Activated naive CD8-positive, alpha-beta T cell (primary cell): ENCODE measurements at regions not wholly inside any gene's neighbourhood (a gene's known extent, or its start where the extent isn't known, plus 50 kb on each side); places are given as distances from the start of the nearest gene placed in this dataset.
"Not testable (repeated sequence)": the region's sequence is repeated elsewhere in the genome, so short reads cannot be mapped to it uniquely, and the experiment has no call there.

Source experiments
- H3K27ac Mint-ChIP-seq: one replicate; pipeline ENCODE4 v1.8.0; 2021; ENCODE audit warnings: mixed read lengths
- H3K27me3 Mint-ChIP-seq: one replicate; pipeline ENCODE4 v1.8.0; 2021; ENCODE audit warnings: mixed read lengths
- H3K36me3 Mint-ChIP-seq: one replicate; pipeline ENCODE4 v1.8.0; 2021; ENCODE audit warnings: mixed read lengths
- H3K4me1 Mint-ChIP-seq: one replicate; pipeline ENCODE4 v1.8.0; 2021; ENCODE audit warnings: low read depth, mixed read lengths
- H3K4me3 Mint-ChIP-seq: one replicate; pipeline ENCODE4 v1.8.0; 2021; ENCODE audit warnings: mild to moderate bottlenecking, mixed read lengths
- H3K9me3 Mint-ChIP-seq: one replicate; pipeline ENCODE4 v1.8.0; 2021; ENCODE audit warnings: low read depth, mixed read lengths

DNA sequence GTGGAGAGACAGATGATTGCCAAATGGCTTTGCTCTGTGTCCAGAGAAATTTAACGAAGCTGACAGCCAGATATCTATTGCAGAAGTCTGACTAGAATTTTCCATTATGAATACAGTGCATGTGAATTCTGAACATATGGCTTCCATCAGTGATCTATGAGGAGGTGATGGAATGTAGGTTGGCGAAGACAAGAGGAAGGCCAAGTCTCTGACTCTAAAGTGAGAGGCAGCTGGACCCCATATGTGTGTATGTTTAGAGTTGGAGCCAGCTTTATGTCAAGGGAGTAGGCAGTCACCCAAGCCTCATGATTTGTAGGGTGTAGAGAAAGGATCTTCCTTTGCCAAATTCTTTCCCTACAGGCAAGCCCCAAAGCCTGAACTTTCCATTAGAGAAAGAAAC lies 76.2 kb upstream of the TEX13D start:
- H3K36me3 Mint-ChIP-seq, result no peaks in the 10 kb centered on the region
- H3K4me3 Mint-ChIP-seq, result no peak overlapping the region
- H3K4me1 Mint-ChIP-seq, result peaks cover 20% of the 10 kb centered on the region
- H3K27ac Mint-ChIP-seq, result no peak overlapping the region
- H3K9me3 Mint-ChIP-seq, result no peaks in the 10 kb centered on the region
- H3K27me3 Mint-ChIP-seq, result no peaks in the 10 kb centered on the region

- H3K27me3 Mint-ChIP-seq, result no peaks in the 10 kb centered on the region
- no peaks in the 10 kb centered on the region for H3K36me3 Mint-ChIP-seq
- H3K4me1 Mint-ChIP-seq, result peaks cover 20% of the 10 kb centered on the region
- H3K4me3 Mint-ChIP-seq, result no peak overlapping the region
- H3K27ac Mint-ChIP-seq, result no peak overlapping the region
- no peaks in the 10 kb centered on the region for H3K9me3 Mint-ChIP-seq
Observed at GRCh38 chrX:124256629-124257380, 75.7 kb upstream of the TEX13D start.

DNA sequence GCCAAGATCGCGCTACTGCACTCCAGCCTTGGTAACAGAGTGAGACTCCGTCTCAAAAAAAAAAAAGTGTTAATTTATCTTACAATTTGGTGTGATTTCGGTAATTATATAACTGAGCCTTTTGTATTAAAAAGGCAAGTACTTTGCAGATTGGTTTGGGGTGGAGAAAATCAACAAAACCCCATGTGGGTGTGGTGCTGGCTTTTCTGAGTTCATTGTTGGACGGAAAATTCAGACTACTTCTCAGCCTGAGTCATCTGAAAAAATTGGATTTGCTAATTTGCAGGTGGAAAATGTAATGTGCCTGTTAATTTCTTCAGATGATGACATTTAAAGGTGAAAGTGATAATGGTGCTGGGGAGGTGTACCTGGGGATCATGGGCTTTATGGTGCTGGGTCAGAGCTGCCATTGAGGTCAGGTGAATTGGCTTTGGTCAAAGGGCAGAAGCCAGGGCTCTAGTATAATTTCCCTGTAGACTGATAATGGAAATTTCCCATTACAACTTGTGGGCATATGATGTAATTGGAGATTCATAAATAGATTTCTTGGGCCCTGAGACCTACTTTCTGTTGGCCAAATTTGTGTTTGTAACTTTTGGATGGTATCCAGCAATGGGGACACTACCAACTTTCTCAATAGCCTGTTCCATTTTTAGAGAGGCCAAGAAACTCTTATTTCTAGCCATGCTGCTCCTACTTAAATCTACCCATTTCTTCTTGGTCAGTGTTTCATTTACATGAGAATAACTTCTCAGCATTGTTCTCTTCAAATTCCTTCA lies 74.3 kb upstream of the TEX13D start:
- Mint-ChIP-seq H3K36me3 (no peaks in the 10 kb centered on the region), H3K4me3 (peak overlapping the region; percentile 6), H3K4me1 (peaks cover 20% of the 10 kb centered on the region), H3K9me3 (no peaks in the 10 kb centered on the region), H3K27ac (peak overlapping the region; percentile 85), H3K27me3 (no peaks in the 10 kb centered on the region)

GRCh38 chrX:124260845-124261244 lies 71.6 kb upstream of the TEX13D start:
- no peak overlapping the region for H3K27ac Mint-ChIP-seq
- no peaks in the 10 kb centered on the region for H3K9me3 Mint-ChIP-seq
- H3K36me3 Mint-ChIP-seq, result no peaks in the 10 kb centered on the region
- H3K4me3 Mint-ChIP-seq, result no peak overlapping the region
- H3K27me3 Mint-ChIP-seq, result no peaks in the 10 kb centered on the region
- peaks cover 20% of the 10 kb centered on the region for H3K4me1 Mint-ChIP-seq

GRCh38 chrX:124263743-124264142 lies 68.7 kb upstream of the TEX13D start:
- H3K9me3 Mint-ChIP-seq, result no peaks in the 10 kb centered on the region
- no peaks in the 10 kb centered on the region for H3K36me3 Mint-ChIP-seq
- H3K4me1 Mint-ChIP-seq, result peaks cover 15% of the 10 kb centered on the region
- no peaks in the 10 kb centered on the region for H3K27me3 Mint-ChIP-seq
- no peak overlapping the region for H3K4me3 Mint-ChIP-seq
- H3K27ac Mint-ChIP-seq, result no peak overlapping the region

DNA sequence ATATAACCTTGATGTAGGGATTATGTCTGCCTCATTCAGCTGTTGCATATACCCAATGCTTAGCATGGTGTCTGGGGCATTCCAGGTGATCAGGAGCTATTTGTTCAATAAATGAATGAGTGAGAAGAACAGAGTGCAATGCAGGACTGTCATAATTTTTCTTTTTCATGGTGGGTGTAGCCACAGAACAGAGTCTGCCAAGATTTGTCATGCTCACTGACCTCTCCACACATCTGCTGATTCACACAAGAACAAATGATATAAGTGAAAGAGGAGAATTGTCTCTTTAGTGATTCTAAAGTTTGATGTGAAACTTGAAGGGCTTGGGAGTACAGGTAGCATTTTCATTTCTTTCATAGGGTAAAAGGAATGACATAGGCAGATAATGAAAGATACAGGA lies 64.4 kb upstream of the TEX13D start:
- H3K4me1 Mint-ChIP-seq, result peaks cover 9% of the 10 kb centered on the region
- no peaks in the 10 kb centered on the region for H3K27me3 Mint-ChIP-seq
- H3K4me3 Mint-ChIP-seq, result no peak overlapping the region
- no peaks in the 10 kb centered on the region for H3K36me3 Mint-ChIP-seq
- H3K9me3 Mint-ChIP-seq, result no peaks in the 10 kb centered on the region
- no peak overlapping the region for H3K27ac Mint-ChIP-seq

DNA sequence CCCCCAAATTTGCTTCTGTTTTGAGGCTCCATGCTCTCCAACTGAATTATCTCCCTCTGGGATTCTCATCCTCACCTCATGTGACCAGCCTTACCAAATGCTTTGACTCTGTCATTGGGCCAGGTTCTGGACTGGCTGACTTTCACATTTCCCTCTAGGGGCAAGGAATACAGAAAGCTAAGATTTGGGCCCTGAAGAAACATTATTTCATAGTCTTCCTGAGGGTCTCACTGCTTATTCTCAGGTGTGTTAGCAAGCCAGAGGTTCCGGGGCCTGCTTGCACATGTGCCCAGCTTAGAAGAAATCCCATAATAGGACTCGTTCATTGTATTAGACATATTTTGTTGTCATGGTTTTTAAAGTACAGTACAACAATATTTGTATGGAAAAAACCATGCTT lies 62.6 kb upstream of the TEX13D start:
- H3K4me1 Mint-ChIP-seq, result peaks cover 12% of the 10 kb centered on the region
- H3K36me3 Mint-ChIP-seq, result no peaks in the 10 kb centered on the region
- no peak overlapping the region for H3K4me3 Mint-ChIP-seq
- no peaks in the 10 kb centered on the region for H3K27me3 Mint-ChIP-seq
- H3K27ac Mint-ChIP-seq, result no peak overlapping the region
- H3K9me3 Mint-ChIP-seq, result no peaks in the 10 kb centered on the region

DNA sequence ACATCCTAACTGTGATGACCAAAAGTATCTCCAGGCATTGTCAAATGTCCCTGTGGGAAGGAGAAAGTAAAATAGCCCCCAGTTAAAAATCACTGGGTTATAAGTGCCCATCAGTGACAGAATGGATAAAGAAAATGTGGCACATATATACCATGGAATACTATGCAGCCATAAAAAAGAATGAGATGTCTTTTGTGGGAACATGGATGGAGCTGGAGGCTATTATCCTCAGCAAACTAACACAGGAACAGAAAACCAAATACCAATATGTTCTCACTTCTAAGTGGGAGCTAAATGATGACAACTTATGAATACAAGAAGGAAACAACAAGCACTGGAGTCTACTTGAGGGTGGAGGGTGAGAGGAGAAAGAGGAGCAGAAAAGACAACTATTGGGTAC lies 60.9 kb upstream of the TEX13D start:
- not testable (repeated sequence) for H3K36me3 Mint-ChIP-seq, H3K27me3 Mint-ChIP-seq, H3K4me1 Mint-ChIP-seq, H3K4me3 Mint-ChIP-seq, H3K27ac Mint-ChIP-seq, H3K9me3 Mint-ChIP-seq

DNA sequence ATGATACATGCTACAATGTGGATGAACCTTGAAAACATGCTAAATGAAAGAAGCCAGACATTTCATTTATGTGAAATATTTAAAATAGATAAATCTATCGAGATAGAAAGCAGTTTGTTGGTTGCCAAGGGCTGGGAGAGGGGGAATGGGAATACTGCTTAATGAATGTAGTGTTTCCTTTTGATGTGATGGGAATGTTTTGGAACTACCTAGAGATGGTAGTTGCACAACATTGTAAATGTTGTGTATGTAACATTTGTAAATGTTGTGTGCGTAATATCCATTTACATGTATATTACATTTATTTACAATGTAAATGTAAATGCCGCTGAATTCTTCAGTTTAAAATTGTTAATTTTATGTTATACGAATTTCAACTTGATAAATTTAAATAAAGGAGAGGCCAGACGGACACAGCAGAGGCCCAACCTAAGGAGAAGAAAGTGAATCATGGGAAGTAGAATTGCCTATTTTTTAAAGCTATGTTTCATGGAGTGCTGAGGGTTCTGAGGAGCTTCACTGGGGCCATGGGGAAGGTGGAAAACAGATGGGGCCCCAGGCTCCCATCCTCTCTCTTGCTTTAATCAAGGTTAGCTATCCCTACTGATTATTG lies 60.0 kb upstream of the TEX13D start:
- Mint-ChIP-seq H3K27ac (no peak overlapping the region), H3K4me1 (peaks cover 7% of the 10 kb centered on the region), H3K4me3 (no peak overlapping the region), H3K27me3 (no peaks in the 10 kb centered on the region), H3K9me3 (no peaks in the 10 kb centered on the region), H3K36me3 (no peaks in the 10 kb centered on the region)

GRCh38 chrX:124274438-124275181 lies 57.9 kb upstream of the TEX13D start:
- Mint-ChIP-seq H3K9me3 (no peaks in the 10 kb centered on the region), H3K36me3 (no peaks in the 10 kb centered on the region), H3K4me1 (peaks cover 5% of the 10 kb centered on the region), H3K27ac (no peak overlapping the region), H3K27me3 (no peaks in the 10 kb centered on the region), H3K4me3 (no peak overlapping the region)

DNA sequence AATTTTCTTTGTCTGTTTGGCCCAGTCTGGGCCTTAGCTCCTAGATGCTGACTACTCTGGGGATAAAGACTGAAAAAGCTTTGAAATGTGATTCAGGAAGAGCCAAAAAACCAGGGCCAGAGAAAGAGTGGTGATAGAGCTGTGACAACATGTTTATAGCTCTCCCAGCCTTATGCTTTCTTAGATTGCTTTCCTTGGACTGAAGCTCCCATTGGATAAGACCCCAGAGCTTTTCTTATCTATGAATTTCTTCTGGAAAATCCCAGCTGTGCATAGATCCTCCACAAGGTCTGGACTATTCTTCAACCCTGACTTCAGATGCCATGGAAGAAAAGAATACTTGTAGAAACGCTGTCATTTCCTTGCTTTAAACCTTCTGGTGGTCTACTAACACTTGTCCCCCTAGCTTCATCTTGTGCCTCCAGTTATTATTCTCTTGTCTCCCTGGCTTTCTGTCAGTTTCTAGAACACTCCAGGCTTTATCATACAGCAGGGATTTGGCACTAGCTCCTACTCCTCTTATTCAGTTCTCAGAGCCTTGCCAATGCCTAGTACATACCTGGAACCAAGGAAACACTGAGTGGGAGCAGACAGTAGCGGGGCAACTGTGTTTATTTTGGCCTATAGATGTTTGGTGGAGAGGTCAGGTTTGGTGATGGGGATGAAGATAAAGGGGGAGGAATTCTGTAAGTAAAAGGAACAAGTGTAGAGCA lies 57.1 kb upstream of the TEX13D start:
- Mint-ChIP-seq H3K4me3 (no peak overlapping the region), H3K27ac (no peak overlapping the region), H3K4me1 (peaks cover 5% of the 10 kb centered on the region), H3K9me3 (no peaks in the 10 kb centered on the region), H3K36me3 (no peaks in the 10 kb centered on the region), H3K27me3 (no peaks in the 10 kb centered on the region)

DNA sequence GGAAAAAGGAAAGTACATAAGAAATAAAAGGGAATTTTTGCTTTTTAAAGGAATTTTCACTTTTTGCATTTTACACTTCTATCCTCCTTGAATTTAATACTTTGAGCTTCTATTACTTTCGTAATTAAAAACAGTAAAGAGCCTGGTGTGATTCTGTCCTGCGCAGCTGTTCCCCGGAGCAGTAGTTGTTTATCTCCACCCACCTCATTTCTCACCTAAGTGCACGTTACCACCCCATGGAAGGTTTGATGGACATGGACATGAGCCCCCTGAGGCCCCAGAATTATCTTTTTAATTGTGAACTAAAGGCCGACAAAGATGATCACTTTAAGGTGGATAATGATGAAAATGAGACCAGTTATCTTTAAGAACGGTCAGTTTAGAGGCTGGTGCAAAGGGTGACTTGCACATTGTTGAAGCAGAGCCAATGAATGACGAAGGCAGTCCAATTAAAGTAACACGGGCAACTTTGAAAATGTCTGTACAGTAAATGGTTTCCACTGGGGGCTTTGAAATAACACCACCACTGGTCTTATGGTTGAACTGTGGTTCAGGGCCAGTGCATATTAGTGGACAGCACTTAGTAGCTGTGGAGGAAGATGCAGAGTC lies 52.1 kb upstream of the TEX13D start:
- no peaks in the 10 kb centered on the region for H3K9me3 Mint-ChIP-seq
- H3K4me1 Mint-ChIP-seq, result peaks cover 11% of the 10 kb centered on the region
- H3K27me3 Mint-ChIP-seq, result no peaks in the 10 kb centered on the region
- no peak overlapping the region for H3K27ac Mint-ChIP-seq
- H3K36me3 Mint-ChIP-seq, result no peaks in the 10 kb centered on the region
- H3K4me3 Mint-ChIP-seq, result no peak overlapping the region

DNA sequence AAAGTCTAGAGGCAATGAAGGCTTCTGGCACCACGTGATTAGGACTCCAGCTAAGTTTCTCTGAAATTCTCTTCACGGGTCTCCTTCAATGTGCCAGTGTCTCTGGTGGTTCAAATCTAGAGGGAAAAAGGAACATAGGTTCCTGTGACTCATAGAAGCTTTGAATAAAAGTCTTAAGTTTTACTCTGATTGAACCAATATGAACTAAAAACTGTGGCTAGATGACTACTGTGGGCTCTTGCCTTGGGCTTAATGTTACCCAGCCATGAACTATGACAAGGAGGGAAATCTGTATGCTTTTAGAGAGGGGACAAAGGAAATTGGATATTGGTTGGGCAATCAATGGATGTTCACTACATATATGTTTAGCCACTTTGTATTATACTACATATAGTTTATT lies 49.9 kb upstream of the TEX13D start:
- no peak overlapping the region for H3K4me3 Mint-ChIP-seq
- H3K4me1 Mint-ChIP-seq, result peaks cover 11% of the 10 kb centered on the region
- H3K9me3 Mint-ChIP-seq, result no peaks in the 10 kb centered on the region
- peak overlapping the region; percentile 75 for H3K27ac Mint-ChIP-seq
- no peaks in the 10 kb centered on the region for H3K36me3 Mint-ChIP-seq
- H3K27me3 Mint-ChIP-seq, result no peaks in the 10 kb centered on the region
